Activated T-cell treated with anti-CD3 and anti-CD28 coated beads for 48 hours (primary cell): ENCODE measurements at regions not wholly inside any gene's neighbourhood (a gene's known extent, or its start where the extent isn't known, plus 50 kb on each side); places are given as distances from the start of the nearest gene placed in this dataset.

Experiments used
- DNase-seq: peaks from one replicate; pipeline ENCODE4 v3.0.0-alpha.2; 2020; ENCODE audit warnings: low read depth

GRCh38 chr19:31223740-31224534 lies 125.3 kb downstream of the TSHZ3 start:
- DNase-seq: no peak

GRCh38 chr19:31220540-31220939 lies 128.7 kb downstream of the TSHZ3 start:
- DNase-seq: no peak

- DNase-seq: no peak
These were observed 134.2 kb downstream of the TSHZ3 start for GRCh38 chr19:31214997-31215396.

GRCh38 chr19:31214086-31214485 lies 135.2 kb downstream of the TSHZ3 start:
- peak; percentile 78 for DNase-seq

- no peak for DNase-seq
These were observed 138.1 kb downstream of the TSHZ3 start for GRCh38 chr19:31211088-31211487.

- DNase-seq: no peak
These were observed 143.2 kb downstream of the TSHZ3 start for GRCh38 chr19:31205887-31206518.

- no peak for DNase-seq
These were observed 145.1 kb downstream of the TSHZ3 start for GRCh38 chr19:31204115-31204514.

GRCh38 chr19:31185261-31185660 lies 164.0 kb downstream of the TSHZ3 start:
- no peak for DNase-seq

- DNase-seq: no peak
These were observed 167.7 kb downstream of the TSHZ3 start for GRCh38 chr19:31181535-31181934.

- no peak for DNase-seq
These were observed 168.3 kb downstream of the TSHZ3 start for GRCh38 chr19:31180907-31181306.

- no peak for DNase-seq
These were observed 169.8 kb downstream of the TSHZ3 start for GRCh38 chr19:31179471-31179852.

GRCh38 chr19:31178833-31179470 lies 170.3 kb downstream of the TSHZ3 start:
- no peak for DNase-seq

GRCh38 chr19:31177246-31177645 lies 172.0 kb downstream of the TSHZ3 start:
- DNase-seq: no peak

- no peak for DNase-seq
These were observed 173.5 kb downstream of the TSHZ3 start for GRCh38 chr19:31175564-31176348.

- DNase-seq: no peak
These were observed 174.3 kb downstream of the TSHZ3 start for GRCh38 chr19:31174948-31175347.

- no peak for DNase-seq
These were observed 175.2 kb downstream of the TSHZ3 start for GRCh38 chr19:31173991-31174390.

GRCh38 chr19:31171936-31172335 lies 177.3 kb downstream of the TSHZ3 start:
- no peak for DNase-seq

GRCh38 chr19:31170046-31170445 lies 179.2 kb downstream of the TSHZ3 start:
- DNase-seq: no peak

- DNase-seq: no peak
These were observed 181.1 kb downstream of the TSHZ3 start for GRCh38 chr19:31168106-31168625.

GRCh38 chr19:31167690-31168089 lies 181.5 kb downstream of the TSHZ3 start:
- DNase-seq: no peak

GRCh38 chr19:31166206-31166605 lies 183.0 kb downstream of the TSHZ3 start:
- no peak for DNase-seq

- no peak for DNase-seq
These were observed 184.4 kb downstream of the TSHZ3 start for GRCh38 chr19:31164791-31165251.
